ENCODE measurements at regions not wholly inside any gene's neighbourhood (a gene's known extent, or its start where the extent isn't known, plus 50 kb on each side); places are given as distances from the start of the nearest gene placed in this dataset.

DNA sequence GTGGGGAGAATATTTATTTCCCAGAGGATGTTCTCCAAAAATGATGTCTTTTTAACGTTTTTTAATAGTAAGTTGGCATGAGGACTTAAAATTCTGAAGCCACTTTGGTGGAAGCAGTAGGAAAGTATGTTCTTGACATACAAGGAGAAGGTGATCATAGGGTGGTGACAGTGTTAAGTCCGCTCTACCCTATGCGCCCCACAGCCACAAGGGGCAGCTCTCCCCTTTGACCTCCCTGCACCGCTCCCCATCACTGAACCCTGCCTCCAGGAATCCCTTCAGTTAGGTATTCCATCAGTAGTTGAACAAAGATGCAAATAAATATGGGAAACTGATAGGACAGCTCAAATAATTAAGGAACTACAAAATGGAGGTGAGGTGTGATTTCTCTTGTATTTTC lies 111.4 kb downstream of the PLEKHG1 start:
- WGBS = 90% methylated on average over 4 of the region's 4 CpGs
- no peak overlapping the region for H3K27ac ChIP-seq (ENCODE audit: low read depth)
- no peaks in the 10 kb centered on the region for H3K36me3 ChIP-seq (ENCODE audit: insufficient read depth)
- DNase-seq (ENCODE audit: extremely low spot score) = no peak
- no peak overlapping the region for H3K4me3 ChIP-seq (ENCODE audit: low read depth, low read length)
- no peaks in the 10 kb centered on the region for H3K4me1 ChIP-seq (ENCODE audit: insufficient read depth)

DNA sequence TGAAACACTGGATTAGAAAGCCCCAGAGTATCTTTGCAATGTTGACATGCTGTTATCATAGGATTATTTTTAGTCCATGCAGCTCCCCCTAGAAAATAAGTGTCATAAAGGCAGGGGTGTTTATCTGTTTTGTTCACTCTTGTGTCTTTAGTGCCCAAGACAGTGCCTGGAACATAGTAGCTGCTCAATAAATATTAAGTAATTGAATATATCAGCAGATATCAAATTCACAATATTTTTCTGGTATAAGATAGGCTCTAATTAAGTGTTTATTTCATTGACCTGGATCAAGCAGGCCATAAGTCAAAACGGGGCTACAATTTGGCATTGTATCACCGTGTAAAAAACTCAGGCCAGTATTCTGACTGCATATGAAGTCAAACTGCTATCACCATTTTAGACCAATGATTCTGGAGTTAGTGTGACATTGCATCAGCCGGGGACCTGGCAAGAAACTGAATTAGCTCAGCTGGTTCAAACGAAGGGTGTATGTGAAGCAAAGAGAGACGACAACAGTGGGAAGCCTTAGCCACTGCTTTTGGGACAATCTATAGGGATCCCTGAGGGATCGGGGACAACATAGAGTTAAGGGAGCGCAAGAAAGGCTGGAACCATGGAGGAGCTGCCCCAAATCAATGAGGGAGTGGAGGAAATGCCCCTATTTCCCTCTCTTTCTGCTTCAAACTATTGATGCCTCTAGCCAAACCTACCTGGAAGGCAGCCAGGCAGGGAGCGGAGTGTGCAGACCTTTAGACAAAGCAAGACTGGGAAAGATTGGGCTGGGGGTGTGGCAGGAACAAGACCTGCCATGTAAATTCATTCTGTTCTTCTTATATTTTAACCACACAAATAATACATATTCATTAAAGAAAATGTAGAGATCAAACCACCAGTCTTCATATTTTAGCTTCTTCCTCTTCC lies 112.2 kb downstream of the PLEKHG1 start:
- Histone ChIP-seq H3K4me3 (ENCODE audit: low read depth, low read length) (no peak overlapping the region), H3K36me3 (ENCODE audit: insufficient read depth) (no peaks in the 10 kb centered on the region), H3K27ac (ENCODE audit: low read depth) (no peak overlapping the region), H3K4me1 (ENCODE audit: insufficient read depth) (no peaks in the 10 kb centered on the region)
- DNase-seq (ENCODE audit: extremely low spot score) = no peak
- 70% methylated on average over 8 of the region's 8 CpGs for WGBS

DNA sequence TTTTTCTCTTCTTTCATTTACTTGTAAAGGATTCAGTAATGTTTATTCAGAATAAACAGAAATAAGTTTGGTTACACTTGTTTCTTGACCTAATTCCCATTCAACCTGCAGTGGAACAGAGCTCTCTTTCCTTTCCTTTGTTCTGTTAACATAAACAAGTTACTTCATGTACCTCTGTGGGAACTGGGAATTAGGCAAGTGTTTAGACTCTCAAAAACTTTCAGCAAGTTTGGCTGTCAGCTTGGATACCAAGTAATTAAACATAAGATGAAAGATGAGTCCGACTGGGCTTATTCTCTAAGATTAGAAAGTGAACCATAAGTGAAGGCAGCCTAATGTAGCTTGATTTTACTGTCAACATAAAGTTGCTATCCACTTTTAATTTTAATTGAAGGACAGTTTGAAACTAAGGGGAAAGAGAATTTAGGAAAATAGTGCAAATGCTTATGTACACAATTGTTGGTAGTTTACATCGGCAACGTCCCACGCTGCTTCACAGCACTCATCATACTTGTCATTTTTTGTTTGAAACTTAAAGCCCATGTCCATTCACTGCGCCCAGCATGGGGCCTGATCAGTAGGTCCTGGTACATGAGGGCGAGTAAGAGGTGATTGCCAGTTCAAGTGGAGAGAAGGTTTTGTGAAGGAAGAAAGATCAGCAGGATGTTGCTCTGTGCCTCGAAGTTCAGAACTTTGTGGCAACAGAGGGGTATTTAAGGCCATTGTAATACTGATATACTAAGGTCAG lies 113.0 kb downstream of the PLEKHG1 start:
- no peak for DNase-seq (ENCODE audit: extremely low spot score)
- H3K27ac ChIP-seq (ENCODE audit: low read depth) = no peak overlapping the region

DNA sequence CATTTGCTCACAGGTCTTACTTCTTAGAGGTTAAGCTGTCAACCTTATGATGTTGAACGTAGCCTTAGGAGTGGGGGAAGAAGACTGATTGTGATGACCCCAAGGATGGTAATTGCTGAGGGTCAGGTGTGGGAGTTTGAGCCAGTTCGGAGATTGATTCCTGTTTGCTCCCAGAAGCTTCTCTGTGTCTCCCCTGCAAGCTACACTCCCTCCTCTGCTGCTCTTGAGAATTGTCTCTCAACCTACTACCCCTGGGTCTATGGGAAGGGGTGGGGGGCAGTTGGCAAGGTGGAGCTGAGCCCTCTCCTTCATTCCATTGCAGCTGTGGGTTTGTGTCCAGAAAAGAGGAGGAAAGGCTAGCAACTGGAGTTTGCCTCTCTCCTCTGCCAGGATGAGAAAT lies 113.8 kb downstream of the PLEKHG1 start:
- H3K27ac ChIP-seq (ENCODE audit: low read depth) = no peak overlapping the region
- 91% methylated on average over 2 of the region's 2 CpGs for WGBS

More for the DNA sequence above, 113.0 kb downstream of the PLEKHG1 start:
- Histone ChIP-seq H3K4me3 (ENCODE audit: low read depth, low read length) (no peak overlapping the region), H3K4me1 (ENCODE audit: insufficient read depth) (no peaks in the 10 kb centered on the region), H3K36me3 (ENCODE audit: insufficient read depth) (no peaks in the 10 kb centered on the region)
- 77% methylated on average over 7 of the region's 7 CpGs for WGBS

DNA sequence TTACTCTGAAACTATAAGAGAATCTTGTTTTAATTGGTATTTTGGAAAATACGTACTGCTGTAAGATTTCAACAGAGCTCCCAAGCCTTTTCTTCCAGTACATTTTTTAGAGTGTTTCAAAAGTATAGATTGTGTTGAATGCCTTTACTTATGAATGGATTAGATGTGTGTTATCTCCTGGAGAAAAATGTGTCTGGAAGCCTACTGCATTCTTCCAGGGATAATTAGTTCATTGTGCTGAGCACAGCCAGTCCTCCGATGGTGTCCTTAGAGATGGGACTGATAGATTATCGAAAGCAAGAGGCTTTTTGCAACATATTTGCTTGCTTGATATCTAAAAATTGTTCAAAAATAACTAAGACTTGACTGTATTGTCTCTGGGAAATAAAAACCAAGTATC lies 114.2 kb downstream of the PLEKHG1 start:
- no peak overlapping the region for H3K27ac ChIP-seq (ENCODE audit: low read depth)

More for the DNA sequence above, 113.8 kb downstream of the PLEKHG1 start:
- no peak overlapping the region for H3K4me3 ChIP-seq (ENCODE audit: low read depth, low read length)
- no peaks in the 10 kb centered on the region for H3K4me1 ChIP-seq (ENCODE audit: insufficient read depth)
- DNase-seq (ENCODE audit: extremely low spot score) = no peak
- no peaks in the 10 kb centered on the region for H3K36me3 ChIP-seq (ENCODE audit: insufficient read depth)

DNA sequence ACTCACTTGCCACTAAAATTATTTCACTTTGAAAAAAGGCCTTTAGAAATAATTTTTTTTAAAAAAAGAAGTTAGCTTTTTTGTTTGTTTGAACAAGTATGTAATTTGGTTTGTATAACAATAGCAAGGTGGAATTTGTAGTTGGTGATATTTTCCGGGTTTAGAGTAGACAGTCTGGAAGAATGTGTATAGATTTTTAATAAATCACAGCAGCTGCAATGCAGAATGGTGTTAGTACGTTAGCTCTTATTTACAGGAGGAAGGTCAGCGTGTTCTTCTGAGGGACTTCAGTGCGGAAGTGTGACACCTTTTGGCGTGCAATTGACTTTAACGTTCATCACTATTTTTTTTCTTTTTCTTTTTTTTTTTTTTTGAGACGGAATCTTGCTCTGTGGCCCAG lies 115.4 kb downstream of the PLEKHG1 start:
- no peaks in the 10 kb centered on the region for H3K36me3 ChIP-seq (ENCODE audit: insufficient read depth)
- no peak for DNase-seq (ENCODE audit: extremely low spot score)
- no peak overlapping the region for H3K4me3 ChIP-seq (ENCODE audit: low read depth, low read length)
- WGBS = 95% methylated on average over 7 of the region's 7 CpGs
- H3K4me1 ChIP-seq (ENCODE audit: insufficient read depth) = no peaks in the 10 kb centered on the region
- no peak overlapping the region for H3K27ac ChIP-seq (ENCODE audit: low read depth)

More for the DNA sequence above, 114.2 kb downstream of the PLEKHG1 start:
- WGBS = 85% methylated on average over 3 of the region's 3 CpGs
- Histone ChIP-seq H3K4me1 (ENCODE audit: insufficient read depth) (no peaks in the 10 kb centered on the region), H3K4me3 (ENCODE audit: low read depth, low read length) (no peak overlapping the region), H3K36me3 (ENCODE audit: insufficient read depth) (no peaks in the 10 kb centered on the region)
- no peak for DNase-seq (ENCODE audit: extremely low spot score)

DNA sequence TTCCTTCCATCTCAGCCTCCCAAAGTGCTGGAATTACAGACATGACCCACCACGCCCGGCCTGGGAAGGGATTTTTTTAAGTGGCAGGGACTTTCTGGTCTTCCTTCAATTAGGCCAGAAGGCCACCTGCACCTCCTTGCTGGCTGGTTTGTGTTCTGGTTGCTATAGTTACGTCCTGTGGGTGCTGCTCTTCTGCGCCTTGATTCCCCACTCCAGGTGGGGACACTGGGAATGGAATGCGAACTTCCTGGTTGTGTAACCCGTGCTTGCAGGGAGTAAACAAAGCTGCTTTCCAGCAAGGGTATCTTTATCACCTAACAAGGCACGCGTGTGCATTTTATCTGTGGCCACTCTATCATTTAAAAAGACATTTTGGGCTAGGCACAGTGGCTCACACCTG lies 117.7 kb downstream of the PLEKHG1 start:
- Histone ChIP-seq H3K27ac (ENCODE audit: low read depth) (no peak overlapping the region), H3K4me3 (ENCODE audit: low read depth, low read length) (no peak overlapping the region), H3K4me1 (ENCODE audit: insufficient read depth) (no peaks in the 10 kb centered on the region), H3K36me3 (ENCODE audit: insufficient read depth) (no peaks in the 10 kb centered on the region)
- WGBS = 79% methylated on average over 8 of the region's 8 CpGs
- DNase-seq (ENCODE audit: extremely low spot score) = no peak

DNA sequence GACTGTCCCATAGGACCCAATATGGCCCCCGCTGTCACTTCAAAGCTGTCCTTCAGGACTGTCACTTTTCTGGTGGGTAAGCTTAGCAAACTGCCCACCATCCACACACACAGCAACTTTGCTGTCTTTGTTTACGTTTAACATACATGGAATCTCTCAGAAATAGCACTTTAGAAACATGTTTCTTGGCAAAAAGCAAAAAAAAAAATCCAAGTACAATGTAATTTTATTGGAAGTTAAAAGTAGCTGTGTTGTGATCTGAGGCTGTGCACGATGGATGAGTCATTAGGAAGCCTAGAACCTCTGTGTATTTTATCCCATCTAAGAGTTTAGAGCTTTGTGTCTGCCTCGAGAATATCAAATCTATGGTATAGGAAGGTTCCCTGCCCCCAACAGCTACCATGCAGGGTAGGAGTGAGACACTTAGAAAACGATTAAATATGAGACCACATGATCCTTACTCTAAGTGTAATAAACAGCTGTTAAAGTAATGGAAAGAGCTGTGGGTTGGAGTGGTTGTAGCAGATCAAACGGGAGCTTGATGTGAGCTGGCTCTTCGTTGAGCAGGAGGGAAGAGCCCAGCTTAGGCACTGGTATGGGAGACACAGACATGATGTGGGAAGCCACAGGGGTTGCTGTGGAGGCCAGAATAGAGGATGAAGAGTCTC lies 119.5 kb downstream of the PLEKHG1 start:
- no peaks in the 10 kb centered on the region for H3K4me1 ChIP-seq (ENCODE audit: insufficient read depth)
- H3K4me3 ChIP-seq (ENCODE audit: low read depth, low read length) = no peak overlapping the region
- H3K36me3 ChIP-seq (ENCODE audit: insufficient read depth) = no peaks in the 10 kb centered on the region
- no peak overlapping the region for H3K27ac ChIP-seq (ENCODE audit: low read depth)
- WGBS = 58% methylated on average over 7 of the region's 7 CpGs
- DNase-seq (ENCODE audit: extremely low spot score) = no peak

DNA sequence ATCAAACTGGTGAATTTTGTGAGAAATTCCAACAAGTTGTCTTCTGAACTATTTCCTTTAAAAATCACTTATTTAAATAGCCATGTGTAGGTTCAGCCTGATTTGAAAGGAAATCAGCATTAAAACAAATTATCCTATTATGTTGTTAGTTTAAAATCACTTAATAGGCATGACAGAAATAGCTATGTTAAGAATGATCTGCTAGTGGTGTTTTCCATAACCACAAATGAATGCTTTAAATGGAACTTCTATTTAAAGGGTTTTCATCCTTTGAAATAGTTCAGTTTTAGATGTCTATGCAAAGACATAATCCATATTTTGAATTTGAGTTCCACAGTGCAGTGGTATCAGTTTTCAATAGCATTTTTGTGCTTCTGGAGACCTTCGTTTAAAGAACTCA lies 120.1 kb downstream of the PLEKHG1 start:
- H3K4me1 ChIP-seq (ENCODE audit: insufficient read depth) = no peaks in the 10 kb centered on the region
- H3K27ac ChIP-seq (ENCODE audit: low read depth) = no peak overlapping the region

DNA sequence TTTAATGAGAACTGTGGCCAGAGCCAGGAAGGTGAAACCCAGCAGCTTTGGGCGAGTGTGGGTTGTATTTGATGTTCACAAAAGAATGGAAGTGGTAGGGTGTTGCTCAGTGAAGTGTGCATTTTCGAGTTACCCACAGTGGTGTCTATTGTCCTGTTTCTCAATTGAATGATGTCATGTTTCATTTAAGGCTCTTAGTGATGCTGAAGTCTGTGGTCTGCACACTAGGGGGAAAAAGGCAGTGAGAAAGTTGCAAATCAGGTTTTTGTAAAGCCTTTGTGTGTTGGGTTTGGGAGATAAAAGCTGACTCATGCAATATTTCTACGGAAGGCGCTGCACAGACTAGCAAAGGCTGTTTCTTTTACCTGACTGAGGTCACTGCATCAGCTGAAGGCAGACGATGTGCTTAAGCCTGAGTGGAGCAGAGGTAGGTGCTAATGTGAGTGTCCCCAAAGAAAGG lies 121.1 kb downstream of the PLEKHG1 start:
- H3K4me1 ChIP-seq (ENCODE audit: insufficient read depth) = no peaks in the 10 kb centered on the region
- H3K4me3 ChIP-seq (ENCODE audit: low read depth, low read length) = no peak overlapping the region
- peak overlapping the region; percentile 39 for H3K27ac ChIP-seq (ENCODE audit: low read depth)
- peak; percentile 88 for DNase-seq (ENCODE audit: extremely low spot score)
- 37% methylated on average over 5 of the region's 5 CpGs for WGBS
- no peaks in the 10 kb centered on the region for H3K36me3 ChIP-seq (ENCODE audit: insufficient read depth)

More for the DNA sequence above, 120.1 kb downstream of the PLEKHG1 start:
- H3K4me3 ChIP-seq (ENCODE audit: low read depth, low read length) = no peak overlapping the region
- H3K36me3 ChIP-seq (ENCODE audit: insufficient read depth) = no peaks in the 10 kb centered on the region
- no peak for DNase-seq (ENCODE audit: extremely low spot score)
- WGBS = 72% methylated on average over 1 of the region's 1 CpG

DNA sequence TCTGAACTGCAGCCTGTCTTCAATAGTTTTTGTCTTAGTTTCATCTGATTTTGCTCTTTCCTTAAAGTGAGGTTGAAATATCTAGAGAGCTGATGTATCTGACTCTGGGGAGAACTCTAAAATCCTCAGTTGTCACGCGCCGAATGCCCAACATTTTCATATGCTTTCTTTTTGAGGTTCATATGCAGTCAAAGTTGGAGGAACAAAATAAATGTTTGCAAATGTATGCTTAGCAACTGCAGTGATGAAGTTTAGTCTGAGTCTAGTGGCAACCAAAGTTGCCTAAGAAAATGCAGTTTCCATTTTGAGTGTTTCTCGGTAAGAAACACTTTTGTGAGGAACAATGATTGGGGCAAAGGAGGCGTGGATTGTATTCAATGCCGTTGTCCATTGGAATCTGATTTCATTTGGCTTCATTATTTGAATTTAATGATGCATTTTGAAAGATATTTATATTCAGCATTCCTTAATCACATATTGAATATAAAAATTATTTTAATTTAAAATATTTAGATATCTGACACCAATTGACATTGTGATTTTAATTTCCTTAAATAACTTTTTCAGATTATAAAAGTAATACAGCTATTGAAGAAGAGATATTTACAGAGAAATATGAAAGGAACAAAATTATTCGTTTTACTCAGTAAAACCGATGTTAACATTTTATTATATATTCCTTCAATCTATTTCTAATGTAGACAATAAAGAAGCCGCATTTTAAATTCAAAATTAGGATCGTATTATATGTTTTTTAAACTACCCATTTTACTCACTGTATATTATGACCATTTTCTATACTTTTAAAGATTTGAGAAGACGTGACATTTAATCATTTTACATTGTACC lies 122.0 kb downstream of the PLEKHG1 start:
- H3K27ac ChIP-seq (ENCODE audit: low read depth) = peak overlapping the region; percentile 39
- no peaks in the 10 kb centered on the region for H3K4me1 ChIP-seq (ENCODE audit: insufficient read depth)
- no peak for DNase-seq (ENCODE audit: extremely low spot score)
- no peak overlapping the region for H3K4me3 ChIP-seq (ENCODE audit: low read depth, low read length)
- no peaks in the 10 kb centered on the region for H3K36me3 ChIP-seq (ENCODE audit: insufficient read depth)
- 78% methylated on average over 11 of the region's 11 CpGs for WGBS

DNA sequence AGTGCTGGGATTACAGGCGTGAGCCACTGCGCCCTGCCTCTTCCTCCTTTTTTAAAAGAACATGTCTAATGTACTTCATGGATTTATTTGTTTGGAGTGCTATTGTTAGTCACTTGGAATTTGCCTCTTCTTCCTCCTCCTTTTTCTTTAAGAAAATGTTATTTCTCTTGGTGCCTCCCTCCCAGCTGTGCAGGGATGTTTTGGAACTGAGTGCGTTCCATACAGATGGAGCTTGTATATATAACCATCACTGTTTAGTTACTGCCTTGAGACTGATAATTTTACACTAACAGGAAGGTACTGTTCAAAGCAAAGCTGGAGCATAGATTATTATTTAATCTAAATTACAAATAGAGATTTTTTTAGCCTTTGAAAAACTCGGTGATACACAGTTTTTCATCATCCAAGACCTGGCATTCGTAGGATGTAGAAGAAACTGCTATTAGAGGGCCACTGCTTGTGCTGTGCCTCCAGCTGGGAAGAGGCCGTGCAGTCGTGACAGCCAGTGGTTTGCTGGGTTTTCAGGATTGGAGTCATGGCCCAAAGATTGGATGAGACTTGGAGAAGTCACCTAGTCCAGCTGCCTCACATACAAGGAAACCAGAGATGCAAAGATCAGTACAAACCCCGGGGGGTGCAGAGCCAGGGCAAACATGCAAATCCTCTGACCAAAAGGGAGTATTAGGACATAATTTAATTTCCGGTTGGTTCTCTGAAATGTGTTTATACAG lies 123.1 kb downstream of the PLEKHG1 start:
- H3K27ac ChIP-seq (ENCODE audit: low read depth) = peak overlapping the region; percentile 23
- H3K4me1 ChIP-seq (ENCODE audit: insufficient read depth) = no peaks in the 10 kb centered on the region
- H3K4me3 ChIP-seq (ENCODE audit: low read depth, low read length) = no peak overlapping the region
- no peaks in the 10 kb centered on the region for H3K36me3 ChIP-seq (ENCODE audit: insufficient read depth)
- DNase-seq (ENCODE audit: extremely low spot score) = no peak
- WGBS = 51% methylated on average over 9 of the region's 9 CpGs
